Ascending aorta (tissue), 2 donors: ENCODE measurements at regions not wholly inside any gene's neighbourhood (a gene's known extent, or its start where the extent isn't known, plus 50 kb on each side); places are given as distances from the start of the nearest gene placed in this dataset.
"Not testable (repeated sequence)": the region's sequence is repeated elsewhere in the genome, so short reads cannot be mapped to it uniquely, and the experiment has no call there.

Experiments used
- DNase-seq, 2 donors: peaks; one replicate each; pipeline ENCODE4 v3.0.0-alpha.2; 2019; ENCODE audit warnings: low spot score in 2 of 2
- H3K27ac ChIP-seq, 2 donors: fragments of 200-600 bp; sonication (generic); one replicate each; pipeline ENCODE4 v1.5.1; 2016 to 2017; ENCODE audit warnings: mild to moderate bottlenecking in 1 of 2
- H3K27me3 ChIP-seq: fragments of 200-600 bp; sonication (generic); one replicate; pipeline ENCODE4 v1.5.1; 2017
- H3K36me3 ChIP-seq, 2 donors: fragments of 200-600 bp; sonication (generic); one replicate each; pipeline ENCODE4 v1.5.1; 2016
- H3K4me1 ChIP-seq, 2 donors: fragments of 200-600 bp; sonication (generic); one replicate each; pipeline ENCODE4 v1.5.1; 2016 to 2017; ENCODE audit warnings: mild to moderate bottlenecking in 1 of 2
- H3K4me3 ChIP-seq, 2 donors: fragments of 200-600 bp; sonication (generic); one replicate each; pipeline ENCODE4 v1.5.1; 2016 to 2017; ENCODE audit warnings: mild to moderate bottlenecking in 1 of 2
- H3K9me3 ChIP-seq, 2 donors: fragments of 200-600 bp; sonication (generic); one replicate each; pipeline ENCODE4 v1.5.1; 2016
- intact Hi-C: fragments of 100-400 bp; cut with DNase I; formaldehyde crosslinking; loops from one replicate; pipeline ENCODE4 v1.15.1; 2023
- TF ChIP-seq, protein P1 (sequence below), 3 experiments: fragments of 200-600 bp in 2 of 3; fragments of 450-650 bp in 1 of 3; sonication (generic) in 2 of 3; IDR thresholded peaks; one replicate each; pipeline ENCODE4 v1.5.1; 2016 to 2019; ENCODE audit warnings: antibody characterized with exemption in 3 of 3, mild to moderate bottlenecking in 1 of 3, moderate library complexity in 1 of 3

DNA sequence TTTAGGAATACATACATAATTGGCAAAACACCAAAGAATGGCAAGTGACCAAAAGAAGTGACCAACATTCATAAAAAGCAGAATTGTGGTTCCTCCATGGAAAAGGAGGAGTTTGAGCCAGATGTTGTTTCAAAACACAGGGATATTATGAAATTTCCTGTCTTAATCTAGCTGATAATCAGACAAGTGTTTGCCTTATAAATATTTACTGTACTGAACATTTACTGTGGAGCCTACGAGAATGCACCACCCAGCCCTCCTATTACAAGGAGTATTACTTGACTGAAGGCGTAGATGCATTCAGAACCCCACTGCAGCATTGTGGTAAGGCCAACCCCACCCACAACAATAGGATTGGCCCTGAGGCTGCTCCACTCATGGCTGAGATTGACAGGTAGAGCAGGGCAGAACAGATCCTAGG lies 118.9 kb downstream of the AKR1D1 start:
- intact Hi-C loops = no loop called here
- H3K36me3 ChIP-seq = no peaks in the 10 kb centered on the region
- H3K4me3 ChIP-seq = no peak overlapping the region
- H3K4me1 ChIP-seq = no peaks in the 10 kb centered on the region
- no peak overlapping the region for H3K27ac ChIP-seq
- H3K27me3 ChIP-seq = no peaks in the 10 kb centered on the region
- TF ChIP-seq, protein P1, sequence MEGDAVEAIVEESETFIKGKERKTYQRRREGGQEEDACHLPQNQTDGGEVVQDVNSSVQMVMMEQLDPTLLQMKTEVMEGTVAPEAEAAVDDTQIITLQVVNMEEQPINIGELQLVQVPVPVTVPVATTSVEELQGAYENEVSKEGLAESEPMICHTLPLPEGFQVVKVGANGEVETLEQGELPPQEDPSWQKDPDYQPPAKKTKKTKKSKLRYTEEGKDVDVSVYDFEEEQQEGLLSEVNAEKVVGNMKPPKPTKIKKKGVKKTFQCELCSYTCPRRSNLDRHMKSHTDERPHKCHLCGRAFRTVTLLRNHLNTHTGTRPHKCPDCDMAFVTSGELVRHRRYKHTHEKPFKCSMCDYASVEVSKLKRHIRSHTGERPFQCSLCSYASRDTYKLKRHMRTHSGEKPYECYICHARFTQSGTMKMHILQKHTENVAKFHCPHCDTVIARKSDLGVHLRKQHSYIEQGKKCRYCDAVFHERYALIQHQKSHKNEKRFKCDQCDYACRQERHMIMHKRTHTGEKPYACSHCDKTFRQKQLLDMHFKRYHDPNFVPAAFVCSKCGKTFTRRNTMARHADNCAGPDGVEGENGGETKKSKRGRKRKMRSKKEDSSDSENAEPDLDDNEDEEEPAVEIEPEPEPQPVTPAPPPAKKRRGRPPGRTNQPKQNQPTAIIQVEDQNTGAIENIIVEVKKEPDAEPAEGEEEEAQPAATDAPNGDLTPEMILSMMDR (IDR thresholded peaks at IDR 0.05) = no peak
- no peak for DNase-seq
- H3K9me3 ChIP-seq = no peaks in the 10 kb centered on the region

DNA sequence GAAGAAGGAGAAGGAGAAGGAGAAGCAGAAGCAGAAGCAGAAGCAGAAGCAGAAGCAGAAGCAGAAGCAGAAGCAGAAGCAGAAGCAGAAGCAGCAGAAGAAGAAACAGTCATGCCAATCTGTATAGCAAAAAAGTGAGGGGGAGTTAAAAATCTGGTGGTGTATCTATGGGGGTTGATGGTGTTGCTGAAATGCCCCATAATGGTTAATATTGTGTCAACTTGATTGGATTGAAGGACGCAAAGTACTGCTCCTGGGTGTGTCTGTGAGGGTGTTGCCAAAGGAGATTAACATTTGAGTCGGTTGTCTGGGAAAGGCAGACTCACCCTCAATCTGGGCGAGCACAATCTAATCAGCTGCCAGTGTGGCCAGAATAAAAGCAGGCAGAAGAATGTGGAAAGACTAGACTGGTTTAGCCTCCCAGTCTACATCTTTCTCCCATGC lies 120.3 kb downstream of the AKR1D1 start:
- H3K4me3 ChIP-seq, intact Hi-C loops, H3K27me3 ChIP-seq, H3K4me1 ChIP-seq, H3K27ac ChIP-seq, H3K9me3 ChIP-seq, H3K36me3 ChIP-seq, DNase-seq: not testable (repeated sequence)

DNA sequence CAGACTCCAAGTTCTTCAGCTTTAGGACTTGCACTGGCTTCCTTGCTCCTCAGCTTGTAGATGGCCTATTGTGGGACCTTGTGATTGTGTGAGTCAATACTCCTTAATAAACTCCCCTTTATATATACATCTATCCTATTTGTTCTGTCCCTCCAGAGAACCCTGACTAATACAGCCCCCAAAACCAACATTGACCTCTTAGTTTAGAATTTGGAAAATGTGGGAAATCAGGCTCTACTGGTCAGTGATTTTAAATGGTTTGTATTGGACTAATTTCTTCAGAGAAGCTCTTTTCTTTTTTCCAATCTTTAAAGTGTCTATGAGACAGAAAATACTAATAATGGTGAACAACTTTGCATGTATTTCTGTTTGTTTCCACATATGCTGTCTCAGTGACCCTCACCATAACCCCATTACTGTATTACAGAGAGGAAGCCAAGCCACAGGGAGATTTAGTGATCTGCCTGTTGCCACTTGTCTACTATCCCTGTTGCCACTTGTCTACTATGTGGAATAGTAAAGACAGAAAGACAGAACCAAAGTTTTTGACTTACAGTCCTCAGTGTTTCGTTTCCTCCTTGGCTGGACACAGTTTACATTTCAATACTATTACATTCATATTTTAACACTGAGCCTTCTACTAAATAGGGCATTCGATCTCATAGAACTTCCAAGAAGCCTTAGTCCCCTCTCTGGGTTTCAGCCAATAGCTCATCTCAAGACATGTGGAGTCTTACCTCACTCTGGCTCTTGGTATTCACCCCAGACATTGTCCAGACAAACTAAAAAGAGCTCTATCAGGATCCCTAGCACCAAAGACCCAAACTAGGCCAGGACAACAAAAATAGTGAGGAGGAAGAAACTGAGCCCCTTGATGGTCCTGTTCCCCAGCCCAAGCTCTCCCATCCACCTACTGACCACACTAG lies 121.0 kb downstream of the AKR1D1 start:
- intact Hi-C loops = no loop called here
- no peak overlapping the region for H3K27ac ChIP-seq
- no peaks in the 10 kb centered on the region for H3K9me3 ChIP-seq
- no peak for DNase-seq
- H3K4me3 ChIP-seq = no peak overlapping the region
- TF ChIP-seq, protein P1 (IDR thresholded peaks at IDR 0.05) = no peak
- H3K27me3 ChIP-seq = no peaks in the 10 kb centered on the region
- no peaks in the 10 kb centered on the region for H3K36me3 ChIP-seq
- H3K4me1 ChIP-seq = no peaks in the 10 kb centered on the region

DNA sequence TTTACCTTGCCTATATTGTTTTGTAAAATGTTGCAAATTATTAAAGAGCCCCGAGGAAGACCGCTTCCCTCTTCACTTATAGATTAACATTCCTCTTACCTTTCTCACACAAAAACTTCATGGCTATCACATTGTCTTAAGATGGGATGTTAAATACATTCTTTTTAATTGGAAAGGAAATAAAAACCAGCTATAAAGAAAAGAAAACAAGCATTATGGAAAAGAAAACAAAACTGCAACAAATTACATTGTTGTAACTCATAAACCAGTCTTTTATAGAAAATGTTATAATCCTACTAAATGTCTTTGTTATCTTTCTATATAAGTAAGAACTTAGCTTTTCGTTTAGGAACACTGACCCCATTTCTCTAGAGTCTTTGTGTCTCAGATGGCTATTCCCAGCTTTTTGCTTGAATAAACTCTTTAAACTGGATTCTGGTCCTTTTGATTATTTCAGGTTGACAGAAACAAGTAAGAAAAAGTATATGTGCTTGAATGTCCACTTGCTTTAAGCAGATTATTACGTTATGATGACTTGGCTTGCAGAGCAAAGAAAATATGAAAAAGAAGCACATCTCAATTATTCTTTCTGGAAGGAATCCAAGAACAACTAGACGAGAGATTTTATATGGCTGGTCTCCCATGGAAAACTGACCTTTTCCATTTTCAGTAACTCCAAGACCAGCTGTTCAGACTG lies 128.2 kb downstream of the AKR1D1 start:
- no peak overlapping the region for H3K4me3 ChIP-seq
- no peaks in the 10 kb centered on the region for H3K27me3 ChIP-seq
- H3K27ac ChIP-seq = no peak overlapping the region
- intact Hi-C loops = no loop called here
- no peak for DNase-seq
- TF ChIP-seq, protein P1 (IDR thresholded peaks at IDR 0.05) = no peak
- H3K4me1 ChIP-seq = no peaks in the 10 kb centered on the region
- H3K9me3 ChIP-seq = no peaks in the 10 kb centered on the region
- no peaks in the 10 kb centered on the region for H3K36me3 ChIP-seq

DNA sequence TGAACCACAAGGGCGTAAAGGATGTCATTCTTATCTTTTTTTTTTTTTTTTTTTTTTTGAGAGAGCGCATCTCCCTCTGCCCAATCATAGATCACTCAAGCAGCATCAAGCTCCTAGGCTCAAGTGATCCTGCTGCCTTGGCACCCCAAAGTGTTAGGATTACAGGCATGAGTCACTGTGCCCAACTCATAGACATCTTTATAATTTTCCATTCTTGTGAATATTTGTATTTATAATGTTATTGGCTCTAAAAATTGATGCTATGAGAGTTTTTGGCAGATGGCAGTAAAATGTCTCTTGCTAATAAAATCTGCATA lies 128.7 kb downstream of the AKR1D1 start:
- no peaks in the 10 kb centered on the region for H3K36me3 ChIP-seq
- H3K4me1 ChIP-seq = no peaks in the 10 kb centered on the region
- H3K9me3 ChIP-seq = no peaks in the 10 kb centered on the region
- no peak for DNase-seq
- no peak overlapping the region for H3K4me3 ChIP-seq
- TF ChIP-seq, protein P1 (IDR thresholded peaks at IDR 0.05) = no peak
- H3K27ac ChIP-seq = no peak overlapping the region
- intact Hi-C loops = no loop called here
- H3K27me3 ChIP-seq = no peaks in the 10 kb centered on the region

DNA sequence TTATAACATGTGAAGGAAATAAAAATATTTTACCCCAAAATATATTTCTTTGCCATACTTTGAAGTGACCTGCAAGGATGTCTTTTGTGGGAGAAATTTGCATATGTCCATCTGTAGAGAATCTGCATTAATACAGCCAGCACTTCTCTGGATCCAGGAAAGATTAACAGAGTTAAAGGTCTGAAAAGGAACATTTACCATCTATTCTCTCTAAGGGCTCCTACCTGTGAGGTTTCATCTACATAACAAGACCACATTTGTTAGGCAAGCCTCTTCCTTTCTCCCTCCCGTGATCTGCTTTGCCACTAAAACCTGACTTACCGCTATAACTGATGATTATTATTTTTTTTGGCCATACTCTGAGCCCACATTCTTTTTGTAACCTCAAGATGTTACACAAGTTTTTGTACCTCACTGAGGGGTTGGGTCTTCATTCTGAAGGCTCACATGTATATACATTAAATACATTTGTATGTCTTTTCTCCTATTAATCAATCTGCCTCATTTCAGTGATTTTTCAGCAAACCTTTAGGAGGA lies 129.4 kb downstream of the AKR1D1 start:
- TF ChIP-seq, protein P1 (IDR thresholded peaks at IDR 0.05) = no peak
- Histone ChIP-seq H3K36me3 (no peaks in the 10 kb centered on the region), H3K27me3 (no peaks in the 10 kb centered on the region), H3K9me3 (no peaks in the 10 kb centered on the region), H3K4me3 (no peak overlapping the region), H3K4me1 (no peaks in the 10 kb centered on the region), H3K27ac (no peak overlapping the region)
- DNase-seq = no peak
- intact Hi-C loops = no loop called here
